Adipocyte (in vitro differentiated cells): ENCODE measurements at regions not wholly inside any gene's neighbourhood (a gene's known extent, or its start where the extent isn't known, plus 50 kb on each side); places are given as distances from the start of the nearest gene placed in this dataset.
A peak's percentile ranks its signal among the peaks of the same experiment; 100 is the strongest.
"Not testable (repeated sequence)": the region's sequence is repeated elsewhere in the genome, so short reads cannot be mapped to it uniquely, and the experiment has no call there.

ENCODE experiments used
- DNase-seq: peaks from one replicate; pipeline ENCODE4 v3.0.0-alpha.2; 2015; ENCODE audit warnings: low read depth
- H3K27me3 ChIP-seq: replicated peaks from 2 replicates; pipeline ENCODE4 v1.7.0; 2013; ENCODE audit warnings: mild to moderate bottlenecking, low read length, moderate library complexity; ENCODE audit not compliant: control insufficient read depth, insufficient read depth
- H3K36me3 ChIP-seq: 2 replicates; pipeline ENCODE4 v1.7.0; 2013; ENCODE audit warnings: low read length, mild to moderate bottlenecking, moderate library complexity; ENCODE audit not compliant: control insufficient read depth, insufficient read depth, severe bottlenecking
- H3K4me1 ChIP-seq: 2 replicates; pipeline ENCODE4 v1.7.0; 2013; ENCODE audit warnings: mild to moderate bottlenecking, low read length, moderate library complexity; ENCODE audit not compliant: control insufficient read depth, insufficient read depth
- H3K4me3 ChIP-seq: 2 replicates; pipeline ENCODE4 v1.7.0; 2013; ENCODE audit warnings: mild to moderate bottlenecking, low read length, moderate library complexity
- H3K9ac ChIP-seq: 2 replicates; pipeline ENCODE4 v1.7.0; 2013; ENCODE audit warnings: mild to moderate bottlenecking, low read length, moderate library complexity
- H3K9me3 ChIP-seq: 2 replicates; pipeline ENCODE4 v1.7.0; 2013; ENCODE audit warnings: mild to moderate bottlenecking, low read length, moderate library complexity; ENCODE audit not compliant: control insufficient read depth

- DNase-seq: no peak
- Histone ChIP-seq H3K9me3 (no peaks in the 10 kb centered on the region), H3K27me3 (no peaks in the 10 kb centered on the region), H3K4me1 (no peaks in the 10 kb centered on the region), H3K4me3 (no peak overlapping the region), H3K36me3 (no peaks in the 10 kb centered on the region), H3K9ac (no peak overlapping the region)
Measured at GRCh38 chr5:159593518-159594073, 263.3 kb upstream of the IL12B start.

GRCh38 chr5:159595561-159595960, 265.3 kb upstream of the IL12B start:
- not testable (repeated sequence) for H3K4me1 ChIP-seq, H3K27me3 ChIP-seq, H3K36me3 ChIP-seq, H3K9me3 ChIP-seq, H3K9ac ChIP-seq, H3K4me3 ChIP-seq, DNase-seq

DNA sequence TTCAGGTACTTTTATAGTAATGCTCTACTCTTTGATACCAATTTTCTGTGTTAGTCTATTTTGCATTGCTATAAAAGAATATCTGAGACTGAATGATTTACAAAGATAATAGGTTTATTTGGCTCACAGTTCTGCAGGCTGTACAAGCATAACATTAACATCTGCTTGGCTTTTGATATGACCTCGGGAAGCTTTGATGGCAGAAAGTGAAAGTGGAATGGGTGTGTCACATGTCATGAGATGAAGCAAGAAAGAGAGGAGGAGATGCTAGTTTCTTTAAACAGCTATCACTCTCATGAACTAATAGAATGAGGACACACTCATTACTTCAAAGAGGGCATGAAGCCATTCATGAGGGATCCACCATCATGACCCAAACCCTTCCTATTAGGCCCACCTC, 270.9 kb upstream of the IL12B start:
- Histone ChIP-seq H3K9ac (no peak overlapping the region), H3K4me3 (no peak overlapping the region), H3K9me3 (peaks cover 4% of the 10 kb centered on the region), H3K36me3 (no peaks in the 10 kb centered on the region), H3K4me1 (peaks cover 13% of the 10 kb centered on the region), H3K27me3 (no peaks in the 10 kb centered on the region)
- no peak for DNase-seq

DNA sequence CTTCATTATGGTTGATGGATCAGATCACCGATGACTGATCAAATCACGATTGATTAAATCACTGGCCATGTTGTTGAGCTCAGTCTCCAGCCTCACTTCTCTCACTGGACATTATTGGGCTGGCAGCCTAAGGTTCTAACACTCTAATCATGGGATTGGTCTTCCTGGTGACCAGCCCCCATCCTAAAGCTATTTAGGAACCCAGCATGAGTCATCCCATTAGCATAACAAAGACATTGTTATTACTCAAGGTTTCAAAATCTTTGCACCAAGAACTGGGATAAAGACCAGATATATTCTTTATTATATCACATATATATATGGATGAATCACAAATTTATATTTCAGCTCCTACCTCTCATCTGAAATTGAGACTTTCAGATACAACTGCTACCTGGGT, 272.1 kb upstream of the IL12B start:
- no peaks in the 10 kb centered on the region for H3K36me3 ChIP-seq

DNA sequence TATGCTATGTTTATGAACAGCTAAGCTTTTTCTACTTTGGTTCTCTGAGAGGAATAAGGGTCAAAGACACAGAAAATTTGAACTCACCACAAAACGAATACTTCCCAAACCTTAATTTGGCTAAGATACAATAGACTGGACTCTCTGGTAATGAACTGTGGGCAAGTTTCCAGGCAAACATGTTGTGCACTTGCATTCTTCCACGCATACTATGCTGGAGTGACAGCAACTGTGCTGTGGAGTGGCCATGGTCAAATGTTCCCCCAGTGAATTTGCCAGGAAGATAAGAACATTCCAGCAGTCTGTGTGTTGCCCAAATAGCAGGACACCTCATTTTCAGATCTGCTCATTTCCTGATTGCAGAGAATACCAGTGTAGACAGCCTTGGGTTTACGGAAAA, 275.3 kb upstream of the IL12B start:
- Histone ChIP-seq H3K9me3 (peaks cover 4% of the 10 kb centered on the region), H3K4me3 (no peak overlapping the region), H3K36me3 (no peaks in the 10 kb centered on the region), H3K9ac (no peak overlapping the region), H3K27me3 (no peaks in the 10 kb centered on the region), H3K4me1 (peaks cover 13% of the 10 kb centered on the region)
- peak; percentile 61 for DNase-seq

More for the DNA sequence above, 272.1 kb upstream of the IL12B start:
- Histone ChIP-seq H3K4me1 (peaks cover 13% of the 10 kb centered on the region), H3K9me3 (peaks cover 4% of the 10 kb centered on the region), H3K4me3 (no peak overlapping the region), H3K27me3 (no peaks in the 10 kb centered on the region), H3K9ac (no peak overlapping the region)
- no peak for DNase-seq

GRCh38 chr5:159609359-159609758, 279.1 kb upstream of the IL12B start:
- no peaks in the 10 kb centered on the region for H3K27me3 ChIP-seq
- DNase-seq: peak; percentile 8
- no peak overlapping the region for H3K9ac ChIP-seq
- H3K4me3 ChIP-seq: no peak overlapping the region
- H3K9me3 ChIP-seq: no peaks in the 10 kb centered on the region
- peaks cover 13% of the 10 kb centered on the region for H3K4me1 ChIP-seq
- no peaks in the 10 kb centered on the region for H3K36me3 ChIP-seq

DNA sequence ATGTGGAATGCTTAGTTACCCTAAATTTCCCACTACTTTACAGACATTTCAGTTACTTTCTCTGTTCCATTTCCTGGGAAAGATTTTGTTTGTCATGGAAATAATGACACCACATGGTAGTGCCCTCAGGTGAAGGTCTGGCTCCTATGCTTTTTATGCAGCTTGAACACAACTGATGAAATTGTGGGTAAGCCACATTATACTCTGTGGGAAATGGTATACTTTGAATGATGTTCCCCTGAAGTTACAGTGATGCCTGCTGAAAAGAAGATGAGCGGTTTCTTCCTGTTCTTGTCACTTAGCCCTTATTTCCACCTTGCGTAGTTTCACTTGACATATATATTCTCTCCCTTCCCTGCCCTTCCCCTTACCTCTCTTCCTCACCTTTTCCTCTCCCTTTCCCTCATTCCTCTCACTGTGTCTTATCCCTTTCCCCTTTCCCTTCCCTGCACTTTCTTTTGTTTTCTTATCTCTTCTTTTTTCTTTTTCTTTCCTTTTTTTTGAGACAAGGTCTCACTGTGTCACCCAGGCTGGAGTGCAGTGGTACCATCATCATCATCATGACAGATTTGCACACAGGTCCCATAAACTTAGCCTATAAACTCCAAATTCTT, 280.8 kb upstream of the IL12B start:
- Histone ChIP-seq H3K4me1 (peaks cover under 1% of the 10 kb centered on the region), H3K9me3 (no peaks in the 10 kb centered on the region), H3K9ac (no peak overlapping the region), H3K36me3 (no peaks in the 10 kb centered on the region), H3K4me3 (no peak overlapping the region), H3K27me3 (peaks cover 6% of the 10 kb centered on the region)
- no peak for DNase-seq

DNA sequence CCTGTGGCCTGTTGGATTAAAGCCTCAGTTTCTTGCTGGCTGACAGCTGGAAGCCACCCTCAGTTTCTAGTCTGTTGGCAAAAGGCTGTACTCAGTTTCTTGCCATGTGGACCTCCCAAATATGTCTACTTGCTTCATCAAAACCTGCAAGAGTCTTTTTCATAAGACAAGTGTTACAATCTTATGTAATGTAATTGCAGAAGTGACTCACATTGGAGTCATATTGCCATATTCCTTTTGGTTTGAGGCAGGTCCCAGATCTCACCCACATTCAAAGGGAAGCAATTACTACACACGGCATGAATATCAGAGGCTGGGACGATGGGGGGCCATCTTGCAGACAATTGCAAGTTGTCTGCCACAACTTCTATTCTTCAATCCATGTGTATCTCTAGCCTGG, 286.7 kb upstream of the IL12B start:
- Histone ChIP-seq H3K9ac (no peak overlapping the region), H3K4me1 (no peaks in the 10 kb centered on the region), H3K4me3 (no peak overlapping the region), H3K36me3 (no peaks in the 10 kb centered on the region), H3K9me3 (peaks cover 9% of the 10 kb centered on the region), H3K27me3 (peaks cover 14% of the 10 kb centered on the region)
- peak; percentile 15 for DNase-seq

- Histone ChIP-seq H3K27me3 (peaks cover 14% of the 10 kb centered on the region), H3K4me1 (no peaks in the 10 kb centered on the region), H3K9me3 (peaks cover 23% of the 10 kb centered on the region), H3K36me3 (no peaks in the 10 kb centered on the region), H3K4me3 (no peak overlapping the region), H3K9ac (no peak overlapping the region)
- DNase-seq: no peak
Measured at GRCh38 chr5:159619826-159620225, 289.5 kb upstream of the IL12B start.

DNA sequence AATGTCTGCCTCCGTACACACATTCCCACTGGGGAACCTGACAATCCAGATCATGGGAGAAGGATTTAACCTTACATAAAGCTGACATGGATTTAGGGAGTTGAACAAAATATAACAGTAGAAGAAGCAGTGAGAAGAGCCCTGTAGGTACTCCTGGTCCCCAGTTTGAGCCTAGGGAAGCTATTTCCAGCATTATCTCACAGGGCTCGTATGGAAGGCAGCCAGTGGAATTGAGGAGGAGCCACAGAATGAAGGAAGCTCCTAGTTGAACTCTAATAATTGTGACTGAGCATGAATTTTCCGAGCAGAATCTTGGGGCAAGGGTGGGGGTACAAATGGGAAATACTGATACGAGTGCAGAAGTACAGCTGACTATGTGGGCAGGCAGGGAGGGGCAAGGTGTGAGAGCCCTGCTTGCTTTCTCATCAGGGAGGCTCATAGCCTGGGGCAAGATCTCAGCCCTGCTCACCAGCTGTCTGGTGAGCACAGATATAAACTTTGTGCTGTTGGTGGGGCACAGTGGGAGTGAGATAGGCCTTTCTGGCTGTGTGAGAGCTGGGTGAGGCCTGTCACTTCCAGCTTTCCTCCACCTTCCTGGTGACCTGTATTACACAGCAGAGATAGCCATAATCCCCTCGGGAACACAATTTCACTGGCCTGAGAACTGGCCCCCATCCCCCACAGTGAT, 290.7 kb upstream of the IL12B start:
- H3K36me3 ChIP-seq: no peaks in the 10 kb centered on the region
- H3K27me3 ChIP-seq: peaks cover 9% of the 10 kb centered on the region
- H3K4me3 ChIP-seq: no peak overlapping the region
- H3K9me3 ChIP-seq: peaks cover 23% of the 10 kb centered on the region
- DNase-seq: no peak
- H3K4me1 ChIP-seq: no peaks in the 10 kb centered on the region
- no peak overlapping the region for H3K9ac ChIP-seq

GRCh38 chr5:159628703-159629102, 287.6 kb upstream of the ADRA1B start:
- DNase-seq: no peak
- H3K4me1 ChIP-seq: no peaks in the 10 kb centered on the region
- no peak overlapping the region for H3K9ac ChIP-seq
- peaks cover 22% of the 10 kb centered on the region for H3K27me3 ChIP-seq
- H3K4me3 ChIP-seq: no peak overlapping the region
- H3K9me3 ChIP-seq: peaks cover 8% of the 10 kb centered on the region
- H3K36me3 ChIP-seq: no peaks in the 10 kb centered on the region
